LNCaP clone FGC (cell line): ENCODE measurements at regions not wholly inside any gene's neighbourhood (a gene's known extent, or its start where the extent isn't known, plus 50 kb on each side); places are given as distances from the start of the nearest gene placed in this dataset.

Experiments
- DNase-seq: peaks from one replicate; pipeline ENCODE4 v3.0.0-alpha.2; 2011; ENCODE audit warnings: low read depth
- H3K4me3 ChIP-seq: 2 replicates; pipeline ENCODE4 v1.5.1; 2011; ENCODE audit warnings: mild to moderate bottlenecking, low read depth, low read length, control low read depth
- TF ChIP-seq, protein P1 (sequence below): IDR thresholded peaks from 2 replicates; pipeline ENCODE4 v1.5.1; 2012; ENCODE audit warnings: mild to moderate bottlenecking; ENCODE audit not compliant: control insufficient read depth, insufficient read depth; ENCODE audit errors: extremely low read depth

DNA sequence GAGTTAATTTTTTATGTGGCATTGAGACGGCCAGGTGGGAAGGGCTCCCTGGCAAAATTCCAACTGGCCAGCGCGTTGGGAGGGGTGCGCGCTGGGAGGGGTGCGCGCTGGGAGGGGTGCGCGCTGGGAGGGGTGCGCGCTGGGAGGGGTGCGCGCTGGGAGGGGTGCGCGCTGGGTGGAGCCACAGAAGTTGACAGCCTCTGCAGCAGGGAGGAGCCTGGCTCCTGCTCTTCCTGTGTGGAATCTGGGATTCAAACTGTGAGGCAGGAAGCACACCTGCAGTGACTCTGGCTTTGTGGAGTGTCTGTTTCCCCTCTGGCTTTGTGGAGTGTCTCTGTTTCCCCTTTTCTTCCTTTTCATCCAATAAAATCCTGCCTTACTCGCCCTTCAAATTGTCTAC is 147.9 kb upstream of the CBLN2 start:
- no peak for DNase-seq
- TF ChIP-seq, protein P1, sequence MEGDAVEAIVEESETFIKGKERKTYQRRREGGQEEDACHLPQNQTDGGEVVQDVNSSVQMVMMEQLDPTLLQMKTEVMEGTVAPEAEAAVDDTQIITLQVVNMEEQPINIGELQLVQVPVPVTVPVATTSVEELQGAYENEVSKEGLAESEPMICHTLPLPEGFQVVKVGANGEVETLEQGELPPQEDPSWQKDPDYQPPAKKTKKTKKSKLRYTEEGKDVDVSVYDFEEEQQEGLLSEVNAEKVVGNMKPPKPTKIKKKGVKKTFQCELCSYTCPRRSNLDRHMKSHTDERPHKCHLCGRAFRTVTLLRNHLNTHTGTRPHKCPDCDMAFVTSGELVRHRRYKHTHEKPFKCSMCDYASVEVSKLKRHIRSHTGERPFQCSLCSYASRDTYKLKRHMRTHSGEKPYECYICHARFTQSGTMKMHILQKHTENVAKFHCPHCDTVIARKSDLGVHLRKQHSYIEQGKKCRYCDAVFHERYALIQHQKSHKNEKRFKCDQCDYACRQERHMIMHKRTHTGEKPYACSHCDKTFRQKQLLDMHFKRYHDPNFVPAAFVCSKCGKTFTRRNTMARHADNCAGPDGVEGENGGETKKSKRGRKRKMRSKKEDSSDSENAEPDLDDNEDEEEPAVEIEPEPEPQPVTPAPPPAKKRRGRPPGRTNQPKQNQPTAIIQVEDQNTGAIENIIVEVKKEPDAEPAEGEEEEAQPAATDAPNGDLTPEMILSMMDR, result no peak
- no peak overlapping the region for H3K4me3 ChIP-seq

DNA sequence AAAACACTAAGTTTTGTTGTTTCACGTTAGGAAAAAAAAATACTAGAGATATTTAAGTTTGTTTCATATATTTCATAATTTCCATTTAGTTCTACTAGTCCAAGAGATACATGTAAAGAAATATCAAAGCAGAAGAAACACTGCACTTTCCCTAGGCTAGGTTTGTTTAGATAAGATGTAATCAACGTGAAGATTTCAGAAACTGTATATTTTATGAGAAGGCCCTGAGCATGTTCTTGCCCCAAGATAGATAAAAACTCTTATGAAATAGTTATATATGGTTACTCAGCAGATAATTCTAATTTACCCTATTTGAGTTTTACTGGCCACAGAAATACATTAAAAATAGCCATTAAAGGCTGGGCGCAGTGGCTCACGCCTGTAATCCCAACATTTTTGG is 143.6 kb upstream of the CBLN2 start:
- TF ChIP-seq, protein P1, result no peak
- H3K4me3 ChIP-seq, result no peak overlapping the region
- DNase-seq, result peak; percentile 63

DNA sequence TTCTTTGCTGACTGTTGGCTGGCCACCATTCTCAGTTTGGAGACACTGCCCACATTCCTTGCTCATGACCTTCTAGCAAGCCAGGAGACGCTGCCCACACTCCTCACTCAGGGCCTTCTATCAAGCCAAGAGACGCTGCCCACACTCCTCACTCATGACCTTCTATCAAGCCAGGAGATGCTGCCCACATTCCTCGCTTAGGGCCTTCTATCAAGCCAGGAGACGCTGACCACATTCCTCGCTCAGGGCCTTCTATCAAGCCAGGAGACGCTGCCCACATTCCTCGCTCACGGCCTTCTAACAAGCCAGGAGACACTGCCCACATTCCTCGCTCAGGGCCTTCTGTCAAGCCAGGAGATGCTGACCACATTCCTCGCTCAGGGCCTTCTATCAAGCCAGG is 131.3 kb upstream of the CBLN2 start:
- H3K4me3 ChIP-seq, result no peak overlapping the region
- no peak for DNase-seq
- TF ChIP-seq, protein P1, result no peak

DNA sequence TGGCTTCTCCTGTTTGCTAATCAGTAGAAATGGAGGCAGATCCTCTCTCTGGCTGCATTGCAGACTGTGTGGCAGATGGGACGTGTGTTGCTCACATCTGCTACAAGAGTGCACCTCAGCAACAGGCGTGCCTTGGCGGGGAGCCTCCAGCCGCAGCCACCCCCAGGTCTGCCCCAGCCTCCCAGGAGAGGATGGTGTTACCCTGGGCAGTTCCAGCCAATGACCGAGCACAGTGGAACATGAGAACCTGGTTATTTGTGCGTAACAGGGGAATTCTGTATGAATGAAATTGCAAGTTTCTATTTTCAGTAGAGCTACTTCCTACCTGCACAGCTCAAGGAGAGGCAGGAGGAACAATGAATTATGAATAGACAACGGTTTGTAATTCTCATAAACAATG is 130.6 kb upstream of the CBLN2 start:
- DNase-seq, result no peak
- TF ChIP-seq, protein P1, result no peak
- no peak overlapping the region for H3K4me3 ChIP-seq

DNA sequence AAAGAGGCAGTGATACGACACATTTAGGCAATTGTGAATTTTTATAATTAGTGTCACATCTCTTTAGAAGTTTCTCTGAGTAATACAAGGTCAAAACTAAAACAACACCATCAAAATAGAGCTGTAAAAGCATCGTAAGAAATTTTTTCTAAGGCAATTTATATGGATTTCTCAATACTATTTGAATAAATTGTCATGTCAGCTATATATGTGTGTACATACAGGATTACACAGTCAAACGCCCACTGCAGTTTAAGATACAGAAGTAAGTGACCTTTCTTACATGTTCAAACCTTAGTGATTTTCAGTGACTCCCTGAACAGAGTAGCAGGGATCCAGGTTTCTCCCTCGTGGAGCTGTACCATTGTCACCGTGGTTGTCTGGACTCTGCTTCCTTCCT is 129.1 kb upstream of the CBLN2 start:
- no peak for DNase-seq
- H3K4me3 ChIP-seq, result no peak overlapping the region

DNA sequence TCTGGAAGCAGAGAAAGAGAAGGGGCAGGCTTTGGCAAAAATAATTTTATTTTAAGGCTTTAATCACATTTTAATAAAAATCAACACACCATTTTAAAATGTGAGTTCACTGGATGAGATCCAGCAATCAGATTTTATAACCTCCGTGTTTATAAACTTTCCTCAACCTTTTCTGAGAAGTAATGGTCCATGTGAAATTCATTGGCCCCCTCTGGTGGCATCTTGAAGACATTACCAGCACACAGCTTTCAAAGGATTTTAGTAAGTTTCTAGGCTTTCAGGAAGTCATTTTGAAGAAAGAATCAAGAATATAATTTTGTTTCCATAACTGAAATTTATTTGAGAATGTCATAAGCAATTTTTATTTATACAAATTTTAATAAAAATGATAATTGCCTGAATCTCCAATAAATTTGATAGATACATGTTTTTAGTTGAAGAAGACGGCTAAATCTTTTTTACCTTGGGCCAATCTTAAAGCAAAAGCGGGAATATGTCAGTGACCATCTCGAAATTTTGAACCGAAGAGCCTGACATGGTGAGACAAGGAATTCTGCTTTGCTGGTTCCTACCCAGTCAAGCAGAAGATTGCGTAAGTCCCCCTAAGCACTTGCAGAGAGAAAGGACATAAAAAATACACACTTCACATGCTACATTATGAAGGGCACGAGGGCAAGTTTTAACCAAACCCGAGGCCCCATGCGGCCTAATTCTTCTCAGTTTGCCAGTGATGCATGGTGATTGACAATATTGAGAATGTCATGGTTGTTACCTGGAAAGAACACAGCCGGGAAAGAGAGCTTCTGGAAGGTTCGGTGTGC is 128.4 kb upstream of the CBLN2 start:
- no peak overlapping the region for H3K4me3 ChIP-seq
- TF ChIP-seq, protein P1, result peak; percentile 74
- peak; percentile 25 for DNase-seq

More for the DNA sequence above, 129.1 kb upstream of the CBLN2 start:
- TF ChIP-seq, protein P1, result no peak

DNA sequence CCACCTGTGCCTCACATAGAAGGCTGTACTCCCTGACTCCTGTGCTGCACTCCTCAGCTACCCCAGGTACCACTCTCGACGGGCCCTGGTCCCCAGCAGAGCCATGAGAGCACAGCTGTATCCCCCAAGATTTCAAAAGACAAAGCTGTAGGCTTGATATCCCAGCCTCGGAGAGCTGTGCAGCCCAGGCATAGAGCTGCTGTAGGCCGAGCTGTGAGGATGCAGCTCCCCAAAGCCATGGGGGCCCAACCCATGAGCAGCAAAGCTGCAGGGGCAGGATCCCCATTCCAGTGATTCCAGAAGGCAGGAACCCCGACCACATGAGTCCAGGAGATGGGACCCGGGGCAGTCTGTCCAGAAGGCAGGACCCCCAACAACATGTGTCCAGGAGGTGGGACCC is 123.8 kb upstream of the CBLN2 start:
- no peak overlapping the region for H3K4me3 ChIP-seq
- TF ChIP-seq, protein P1, result no peak
- no peak for DNase-seq
